HEK293 (cell line): ENCODE measurements at regions not wholly inside any gene's neighbourhood (a gene's known extent, or its start where the extent isn't known, plus 50 kb on each side); places are given as distances from the start of the nearest gene placed in this dataset.
A peak's percentile ranks its signal among the peaks of the same experiment; 100 is the strongest.

Source experiments
- GLI2 ChIP-seq: fragments of 450-650 bp; formaldehyde crosslinking; IDR thresholded peaks from 2 replicates; pipeline ENCODE4; 2017; ENCODE audit warnings: missing biosample characterization, missing genetic modification characterization, low read depth, borderline replicate concordance
- REPIN1 ChIP-seq: fragments of 450-650 bp; formaldehyde crosslinking; IDR thresholded peaks from 2 replicates; pipeline ENCODE4 v1.5.1; 2017; ENCODE audit warnings: missing biosample characterization, missing genetic modification characterization, low read depth
- TF ChIP-seq, protein P1 (sequence below): fragments of 450-650 bp; formaldehyde crosslinking; IDR thresholded peaks from 2 replicates; pipeline ENCODE4 v1.5.1; 2016; ENCODE audit warnings: missing biosample characterization, missing genetic modification characterization

DNA sequence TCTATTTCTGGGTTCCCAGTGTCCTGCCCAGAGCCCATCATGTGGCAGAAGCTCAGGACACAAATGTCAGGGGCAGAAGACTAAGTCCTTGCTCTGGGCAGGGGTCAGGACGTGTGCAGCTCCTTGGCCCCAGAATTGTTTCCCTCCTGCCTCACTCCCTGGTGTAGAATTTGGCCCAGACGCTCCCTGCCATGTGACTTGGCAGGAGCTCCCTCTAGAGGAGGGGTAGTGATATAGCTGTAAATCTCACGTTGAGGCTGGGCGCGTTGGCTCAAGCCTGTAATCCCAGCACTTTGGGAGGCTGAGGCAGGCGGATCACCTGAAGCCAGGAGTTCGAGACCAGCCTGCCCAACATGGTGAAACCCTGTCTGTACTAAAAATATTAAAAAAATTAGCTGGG, 91.2 kb downstream of the UBIAD1 start:
- no peak for TF ChIP-seq GLI2
- TF ChIP-seq, protein P1, sequence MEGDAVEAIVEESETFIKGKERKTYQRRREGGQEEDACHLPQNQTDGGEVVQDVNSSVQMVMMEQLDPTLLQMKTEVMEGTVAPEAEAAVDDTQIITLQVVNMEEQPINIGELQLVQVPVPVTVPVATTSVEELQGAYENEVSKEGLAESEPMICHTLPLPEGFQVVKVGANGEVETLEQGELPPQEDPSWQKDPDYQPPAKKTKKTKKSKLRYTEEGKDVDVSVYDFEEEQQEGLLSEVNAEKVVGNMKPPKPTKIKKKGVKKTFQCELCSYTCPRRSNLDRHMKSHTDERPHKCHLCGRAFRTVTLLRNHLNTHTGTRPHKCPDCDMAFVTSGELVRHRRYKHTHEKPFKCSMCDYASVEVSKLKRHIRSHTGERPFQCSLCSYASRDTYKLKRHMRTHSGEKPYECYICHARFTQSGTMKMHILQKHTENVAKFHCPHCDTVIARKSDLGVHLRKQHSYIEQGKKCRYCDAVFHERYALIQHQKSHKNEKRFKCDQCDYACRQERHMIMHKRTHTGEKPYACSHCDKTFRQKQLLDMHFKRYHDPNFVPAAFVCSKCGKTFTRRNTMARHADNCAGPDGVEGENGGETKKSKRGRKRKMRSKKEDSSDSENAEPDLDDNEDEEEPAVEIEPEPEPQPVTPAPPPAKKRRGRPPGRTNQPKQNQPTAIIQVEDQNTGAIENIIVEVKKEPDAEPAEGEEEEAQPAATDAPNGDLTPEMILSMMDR (tag by site-specific recombination) = peak; percentile 36; the same call in 1 of the 2 replicates
- no peak for TF ChIP-seq REPIN1 (tag by site-specific recombination)
